Caco-2 (cell line): ENCODE measurements at regions not wholly inside any gene's neighbourhood (a gene's known extent, or its start where the extent isn't known, plus 50 kb on each side); places are given as distances from the start of the nearest gene placed in this dataset.
A peak's percentile ranks its signal among the peaks of the same experiment; 100 is the strongest.

Source experiments
- BruUV-seq: library from RNA; stranded (reverse); fragments of 400-500 nt; replicated peaks from 2 replicates; lab custom pipeline; 2021; lab: Mats Ljungman, UMichigan
- CTCF ChIA-PET: fragments of 300-600 bp; sonication (Branson Sonifier 250); formaldehyde crosslinking; loops from one replicate; lab custom pipeline; 2022; ENCODE audit warnings: antibody characterized with exemption; lab: Charles Lee
- POLR2A ChIA-PET: fragments of 300-600 bp; sonication (Branson Sonifier 250); formaldehyde crosslinking; loops from one replicate; lab custom pipeline; 2022; ENCODE audit warnings: antibody characterized with exemption; lab: Charles Lee
- DNase-seq, 2 experiments: peaks; one replicate each; pipeline versions ENCODE4 v3.0.0 to v3.0.0-alpha.2; 2020 to 2022
- H3K27me3 ChIP-seq: replicated peaks from 2 replicates; pipeline ENCODE4 v1.6.0; 2011; ENCODE audit warnings: low read length; ENCODE audit not compliant: control insufficient read depth, insufficient read depth
- H3K36me3 ChIP-seq: 2 replicates; pipeline ENCODE4 v1.5.1; 2011; ENCODE audit warnings: low read length; ENCODE audit not compliant: control insufficient read depth, insufficient read depth
- H3K4me1 ChIP-seq: fragments of 250-450 bp; sonication (Bioruptor Pico); 2 replicates; pipeline ENCODE4 v1.5.1; 2020; ENCODE audit warnings: mild to moderate bottlenecking
- H3K4me3 ChIP-seq: 2 replicates; pipeline ENCODE4 v1.5.1; 2011; ENCODE audit warnings: low read depth, mild to moderate bottlenecking, control low read depth, low read length
- H3K9me3 ChIP-seq: fragments of 250-450 bp; sonication (Bioruptor Pico); 2 replicates; pipeline ENCODE4 v1.5.1; 2020; ENCODE audit warnings: mild to moderate bottlenecking, moderate library complexity
- H3K27ac Mint-ChIP-seq: one replicate; pipeline ENCODE4 v1.8.0; 2022; ENCODE audit warnings: mixed read lengths; ENCODE audit not compliant: unreplicated experiment
- H3K27me3 Mint-ChIP-seq: one replicate; pipeline ENCODE4 v1.8.0; 2022; ENCODE audit warnings: mixed read lengths; ENCODE audit not compliant: insufficient read depth, unreplicated experiment
- H3K36me3 Mint-ChIP-seq: one replicate; pipeline ENCODE4 v1.8.0; 2022; ENCODE audit warnings: mild to moderate bottlenecking, mixed read lengths; ENCODE audit not compliant: insufficient read depth, unreplicated experiment
- H3K4me1 Mint-ChIP-seq: one replicate; pipeline ENCODE4 v1.8.0; 2022; ENCODE audit warnings: low read depth, mixed read lengths; ENCODE audit not compliant: unreplicated experiment
- H3K4me3 Mint-ChIP-seq: one replicate; pipeline ENCODE4 v1.8.0; 2022; ENCODE audit warnings: mild to moderate bottlenecking, moderate library complexity, mixed read lengths; ENCODE audit not compliant: unreplicated experiment
- H3K9me3 Mint-ChIP-seq: one replicate; pipeline ENCODE4 v1.8.0; 2022; ENCODE audit warnings: mixed read lengths; ENCODE audit not compliant: unreplicated experiment
- intact Hi-C: fragments of 100-400 bp; cut with micrococcal nuclease; formaldehyde crosslinking; loops from one replicate; pipeline ENCODE4 v1.10.0; 2022; ENCODE audit not compliant: unreplicated experiment
- TF ChIP-seq, protein P1 (sequence below), 2 experiments: fragments of 200-600 bp in 1 of 2; IDR thresholded peaks; 1 replicate in 1 of 2; 2 replicates in 1 of 2; pipeline versions ENCODE4 v1.5.1 to v1.8.0; 2011 to 2022; ENCODE audit warnings: antibody characterized with exemption in 1 of 2, control low read depth in 1 of 2, inconsistent platforms in 1 of 2, low read depth in 1 of 2, low read length in 1 of 2, mild to moderate bottlenecking in 1 of 2, moderate library complexity in 1 of 2; ENCODE audit not compliant: insufficient read depth in 1 of 2, severe bottlenecking in 1 of 2, unreplicated experiment in 1 of 2

DNA sequence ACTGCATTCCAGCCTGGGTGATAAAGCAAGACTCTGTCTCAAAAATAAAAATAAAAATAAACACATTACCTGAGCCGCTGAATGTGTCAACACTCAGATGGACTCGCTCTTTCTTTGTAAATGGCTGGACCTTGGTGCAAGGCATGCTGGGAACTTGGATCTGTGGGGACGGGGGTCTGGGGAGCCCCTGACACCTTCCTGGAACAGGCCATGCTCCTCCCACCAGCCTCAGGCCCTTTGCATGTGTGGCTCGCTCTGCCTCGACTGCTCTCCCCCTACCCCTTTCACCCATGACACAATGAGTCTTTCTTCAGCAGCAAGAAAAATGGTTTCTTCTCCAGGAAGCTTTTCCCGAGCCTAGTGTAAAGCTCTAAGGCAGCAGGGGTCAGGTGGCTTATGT is 94.0 kb upstream of the CDH5 start:
- no peak overlapping the region for H3K4me3 ChIP-seq
- POLR2A ChIA-PET = no interaction called here
- CTCF ChIA-PET = interaction anchor here (1.4 kb wide), 1 partner anchor 42 kb away, joined by 5 read pairs; no protein-coding TSS in a partner anchor
- DNase-seq = no peak
- no TSS peak for BruUV-seq
- no peak overlapping the region for H3K27ac Mint-ChIP-seq
- H3K4me1 Mint-ChIP-seq = peaks cover 14% of the 10 kb centered on the region
- H3K27me3 ChIP-seq = no peaks in the 10 kb centered on the region
- peaks cover under 1% of the 10 kb centered on the region for H3K36me3 Mint-ChIP-seq
- no peak overlapping the region for H3K4me3 Mint-ChIP-seq
- H3K27me3 Mint-ChIP-seq = no peaks in the 10 kb centered on the region
- no peaks in the 10 kb centered on the region for H3K9me3 ChIP-seq
- peaks cover 13% of the 10 kb centered on the region; the same call in 1 of the 2 replicates for H3K4me1 ChIP-seq
- H3K9me3 Mint-ChIP-seq = no peaks in the 10 kb centered on the region
- intact Hi-C loops = loop anchor here (5.0 to 10.0 kb wide), 2 partner anchors 365 to 1148 kb away; partner anchors contain the start of gene CDH11
- no peaks in the 10 kb centered on the region for H3K36me3 ChIP-seq
- TF ChIP-seq, protein P1, sequence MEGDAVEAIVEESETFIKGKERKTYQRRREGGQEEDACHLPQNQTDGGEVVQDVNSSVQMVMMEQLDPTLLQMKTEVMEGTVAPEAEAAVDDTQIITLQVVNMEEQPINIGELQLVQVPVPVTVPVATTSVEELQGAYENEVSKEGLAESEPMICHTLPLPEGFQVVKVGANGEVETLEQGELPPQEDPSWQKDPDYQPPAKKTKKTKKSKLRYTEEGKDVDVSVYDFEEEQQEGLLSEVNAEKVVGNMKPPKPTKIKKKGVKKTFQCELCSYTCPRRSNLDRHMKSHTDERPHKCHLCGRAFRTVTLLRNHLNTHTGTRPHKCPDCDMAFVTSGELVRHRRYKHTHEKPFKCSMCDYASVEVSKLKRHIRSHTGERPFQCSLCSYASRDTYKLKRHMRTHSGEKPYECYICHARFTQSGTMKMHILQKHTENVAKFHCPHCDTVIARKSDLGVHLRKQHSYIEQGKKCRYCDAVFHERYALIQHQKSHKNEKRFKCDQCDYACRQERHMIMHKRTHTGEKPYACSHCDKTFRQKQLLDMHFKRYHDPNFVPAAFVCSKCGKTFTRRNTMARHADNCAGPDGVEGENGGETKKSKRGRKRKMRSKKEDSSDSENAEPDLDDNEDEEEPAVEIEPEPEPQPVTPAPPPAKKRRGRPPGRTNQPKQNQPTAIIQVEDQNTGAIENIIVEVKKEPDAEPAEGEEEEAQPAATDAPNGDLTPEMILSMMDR (IDR thresholded peaks at IDR 0.05; ENCODE audit: insufficient read depth in 1 of 2, low read depth in 1 of 2, low read length in 1 of 2, severe bottlenecking in 1 of 2, unreplicated experiment in 1 of 2) = no peak

GRCh38 chr16:66271074-66272060 is 95.1 kb upstream of the CDH5 start:
- Mint-ChIP-seq H3K9me3 (no peaks in the 10 kb centered on the region), H3K4me1 (peaks cover 14% of the 10 kb centered on the region), H3K27me3 (no peaks in the 10 kb centered on the region), H3K27ac (no peak overlapping the region), H3K36me3 (no peaks in the 10 kb centered on the region), H3K4me3 (no peak overlapping the region)
- ChIA-PET CTCF (interaction anchor here (1.2 to 1.4 kb wide), 2 partner anchors 44 to 245 kb away, joined by 3 to 5 read pairs; no protein-coding TSS in a partner anchor), POLR2A (no interaction called here)
- H3K36me3 ChIP-seq = no peaks in the 10 kb centered on the region
- no peaks in the 10 kb centered on the region for H3K27me3 ChIP-seq
- no peak overlapping the region for H3K4me3 ChIP-seq
- BruUV-seq = no TSS peak
- intact Hi-C loops = loop anchor here (2.0 to 10.0 kb wide), 3 partner anchors 119 to 1147 kb away; partner anchors contain the start of gene CDH11
- 0 out of 2 replicates have a peak, but pooled peaks cover 13% of the 10 kb centered on the region for H3K4me1 ChIP-seq
- TF ChIP-seq, protein P1 (IDR thresholded peaks at IDR 0.05; ENCODE audit: insufficient read depth in 1 of 2, low read depth in 1 of 2, low read length in 1 of 2, severe bottlenecking in 1 of 2, unreplicated experiment in 1 of 2) = no peak
- no peaks in the 10 kb centered on the region for H3K9me3 ChIP-seq
- no peak for DNase-seq

- Mint-ChIP-seq H3K4me1 (peaks cover 14% of the 10 kb centered on the region), H3K4me3 (peak overlapping the region; percentile 65), H3K36me3 (no peaks in the 10 kb centered on the region), H3K9me3 (no peaks in the 10 kb centered on the region), H3K27me3 (no peaks in the 10 kb centered on the region), H3K27ac (no peak overlapping the region)
- intact Hi-C loops = loop anchor here (1.0 to 10.0 kb wide), 4 partner anchors 118 to 1146 kb away; partner anchors contain the start of gene CDH11
- CTCF ChIA-PET = interaction anchor here (1.2 kb wide), 1 partner anchor 244 kb away, joined by 3 read pairs; no protein-coding TSS in a partner anchor
- Histone ChIP-seq H3K27me3 (no peaks in the 10 kb centered on the region), H3K36me3 (no peaks in the 10 kb centered on the region), H3K9me3 (no peaks in the 10 kb centered on the region), H3K4me3 (peak overlapping the region; percentile 26), H3K4me1 (0 out of 2 replicates have a peak, but pooled peaks cover 13% of the 10 kb centered on the region)
- TF ChIP-seq, protein P1 (IDR thresholded peaks at IDR 0.05; ENCODE audit: insufficient read depth in 1 of 2, low read depth in 1 of 2, low read length in 1 of 2, severe bottlenecking in 1 of 2, unreplicated experiment in 1 of 2) = peak; percentile 84 to 99
- POLR2A ChIA-PET = no interaction called here
- DNase-seq = peak; percentile 75 to 92
- no TSS peak for BruUV-seq
These were observed 96.1 kb upstream of the CDH5 start for GRCh38 chr16:66270333-66270927.
